PC-9 (cell line): ENCODE measurements at regions not wholly inside any gene's neighbourhood (a gene's known extent, or its start where the extent isn't known, plus 50 kb on each side); places are given as distances from the start of the nearest gene placed in this dataset.

ENCODE experiments used
- EZH2 ChIP-seq: fragments of 200-600 bp; sonication (generic); IDR thresholded peaks from 2 replicates; pipeline ENCODE4 v1.8.0; 2017; ENCODE audit warnings: antibody characterized with exemption, low read depth
- TF ChIP-seq, protein P1 (sequence below): fragments of 200-600 bp; sonication (generic); conservative IDR thresholded peaks from 2 replicates; pipeline ENCODE4 v1.6.1; 2017; ENCODE audit warnings: mixed run types, antibody characterized with exemption, mild to moderate bottlenecking, moderate library complexity

DNA sequence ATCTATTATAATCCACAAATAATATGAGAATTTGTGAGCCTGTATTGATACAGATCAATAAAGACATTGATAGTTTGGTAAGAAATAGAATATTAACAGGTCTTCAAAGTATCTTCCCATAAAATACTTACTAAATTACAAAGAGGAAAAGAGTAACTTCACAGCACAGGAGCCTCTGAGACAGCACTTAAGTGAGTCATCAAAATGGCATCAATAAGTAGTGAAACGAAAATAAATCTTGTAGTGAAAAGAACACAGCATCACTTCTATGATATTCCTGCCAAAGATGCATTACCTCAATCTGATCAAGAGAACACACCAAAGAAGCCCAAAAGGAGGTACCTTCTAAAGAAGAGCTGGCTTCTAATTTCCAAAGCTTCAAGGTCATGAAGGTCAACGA, 116.4 kb downstream of the CBLN2 start:
- TF ChIP-seq EZH2: no peak
- TF ChIP-seq, protein P1, sequence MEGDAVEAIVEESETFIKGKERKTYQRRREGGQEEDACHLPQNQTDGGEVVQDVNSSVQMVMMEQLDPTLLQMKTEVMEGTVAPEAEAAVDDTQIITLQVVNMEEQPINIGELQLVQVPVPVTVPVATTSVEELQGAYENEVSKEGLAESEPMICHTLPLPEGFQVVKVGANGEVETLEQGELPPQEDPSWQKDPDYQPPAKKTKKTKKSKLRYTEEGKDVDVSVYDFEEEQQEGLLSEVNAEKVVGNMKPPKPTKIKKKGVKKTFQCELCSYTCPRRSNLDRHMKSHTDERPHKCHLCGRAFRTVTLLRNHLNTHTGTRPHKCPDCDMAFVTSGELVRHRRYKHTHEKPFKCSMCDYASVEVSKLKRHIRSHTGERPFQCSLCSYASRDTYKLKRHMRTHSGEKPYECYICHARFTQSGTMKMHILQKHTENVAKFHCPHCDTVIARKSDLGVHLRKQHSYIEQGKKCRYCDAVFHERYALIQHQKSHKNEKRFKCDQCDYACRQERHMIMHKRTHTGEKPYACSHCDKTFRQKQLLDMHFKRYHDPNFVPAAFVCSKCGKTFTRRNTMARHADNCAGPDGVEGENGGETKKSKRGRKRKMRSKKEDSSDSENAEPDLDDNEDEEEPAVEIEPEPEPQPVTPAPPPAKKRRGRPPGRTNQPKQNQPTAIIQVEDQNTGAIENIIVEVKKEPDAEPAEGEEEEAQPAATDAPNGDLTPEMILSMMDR: no peak
